Smooth muscle cell (in vitro differentiated cells): ENCODE measurements at regions not wholly inside any gene's neighbourhood (a gene's known extent, or its start where the extent isn't known, plus 50 kb on each side); places are given as distances from the start of the nearest gene placed in this dataset.

Experiments used
- DNase-seq: peaks from one replicate; lab custom pipeline; 2025; ENCODE audit not compliant: unreplicated experiment; lab: John Stamatoyannopoulos, UW
- H2AFZ ChIP-seq: fragments of 200-600 bp; sonication (generic); 2 replicates; pipeline ENCODE4 v1.6.0; 2016; ENCODE audit warnings: antibody characterized with exemption, low read depth, mild to moderate bottlenecking
- H3F3A ChIP-seq: fragments of 200-600 bp; sonication (generic); 2 replicates; pipeline ENCODE4 v1.6.0; 2017; ENCODE audit warnings: antibody characterized with exemption, low read depth
- H3K27ac ChIP-seq: fragments of 200-600 bp; sonication (generic); 2 replicates; pipeline ENCODE4 v1.5.1; 2016; ENCODE audit warnings: low read depth, mild to moderate bottlenecking
- H3K27me3 ChIP-seq: fragments of 200-600 bp; sonication (generic); 2 replicates; pipeline ENCODE4 v1.6.1; 2016; ENCODE audit warnings: low read depth, mild to moderate bottlenecking
- H3K36me3 ChIP-seq: fragments of 200-600 bp; sonication (generic); 2 replicates; pipeline ENCODE4 v1.5.1; 2016; ENCODE audit warnings: low read depth
- H3K4me1 ChIP-seq: fragments of 200-600 bp; sonication (generic); 2 replicates; pipeline ENCODE4 v1.5.1; 2016; ENCODE audit warnings: low read depth
- H3K4me2 ChIP-seq: fragments of 200-600 bp; sonication (generic); 2 replicates; pipeline ENCODE4 v1.6.0; 2016; ENCODE audit warnings: mild to moderate bottlenecking
- H3K4me3 ChIP-seq: fragments of 200-600 bp; sonication (generic); 2 replicates; pipeline ENCODE4 v1.5.1; 2016; ENCODE audit warnings: mild to moderate bottlenecking
- H3K79me2 ChIP-seq: fragments of 200-600 bp; sonication (generic); 2 replicates; pipeline ENCODE4 v1.6.0; 2016; ENCODE audit warnings: low read depth, mild to moderate bottlenecking
- H3K9ac ChIP-seq: fragments of 200-600 bp; sonication (generic); 2 replicates; pipeline ENCODE4 v1.6.0; 2016; ENCODE audit warnings: low read depth
- H3K9me3 ChIP-seq: fragments of 200-600 bp; sonication (generic); replicated peaks from 2 replicates; pipeline ENCODE4 v1.5.1; 2016; ENCODE audit warnings: low read depth
- H4K20me1 ChIP-seq: fragments of 200-600 bp; sonication (generic); 2 replicates; pipeline ENCODE4 v1.6.0; 2016; ENCODE audit warnings: low read depth
- WGBS: methylation state at CpG from one replicate; pipeline ENCODE4 v1.1.7; 2016; ENCODE audit warnings: low lambda C conversion rate; 5-methylcytosine and 5-hydroxymethylcytosine counted together
- TF ChIP-seq, protein P1 (sequence below): fragments of 200-600 bp; sonication (generic); IDR thresholded peaks from 2 replicates; pipeline ENCODE4 v1.5.1; 2017; ENCODE audit warnings: borderline replicate concordance, mild to moderate bottlenecking, antibody characterized with exemption; ENCODE audit not compliant: insufficient read depth, poor library complexity, severe bottlenecking

DNA sequence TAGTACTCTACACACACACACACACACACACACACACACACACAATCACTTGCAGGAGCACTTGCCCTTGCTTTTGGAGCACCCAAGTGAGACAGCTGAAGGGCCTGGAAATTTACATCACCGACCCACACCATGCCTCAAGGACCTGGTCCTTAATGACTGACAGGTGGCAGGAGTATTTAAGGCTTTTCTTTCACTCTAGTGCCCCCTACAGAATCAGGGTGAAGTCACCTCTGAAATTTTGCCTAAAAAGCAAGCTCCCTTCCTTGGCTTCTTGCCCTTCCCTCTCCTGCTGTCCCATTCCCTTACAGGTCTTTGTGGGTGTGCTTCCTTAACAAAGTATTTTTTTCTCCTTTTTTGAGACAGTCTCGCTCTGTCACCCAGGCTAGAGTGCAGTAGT lies 353.5 kb upstream of the IRAK1BP1 start:
- no peak for DNase-seq
- 79% methylated on average over 2 of the region's 2 CpGs for WGBS
- no peaks in the 10 kb centered on the region for H4K20me1 ChIP-seq
- no peaks in the 10 kb centered on the region for H3K36me3 ChIP-seq
- no peaks in the 10 kb centered on the region for H3K79me2 ChIP-seq
- H3K27ac ChIP-seq, result no peak overlapping the region
- no peaks in the 10 kb centered on the region for H3K4me1 ChIP-seq
- H3K4me2 ChIP-seq, result no peak overlapping the region
- no peak overlapping the region for H3K4me3 ChIP-seq
- no peak overlapping the region for H2AFZ ChIP-seq
- H3K9me3 ChIP-seq, result no peaks in the 10 kb centered on the region
- H3K27me3 ChIP-seq, result no peaks in the 10 kb centered on the region
- no peak overlapping the region for H3K9ac ChIP-seq
- TF ChIP-seq, protein P1, sequence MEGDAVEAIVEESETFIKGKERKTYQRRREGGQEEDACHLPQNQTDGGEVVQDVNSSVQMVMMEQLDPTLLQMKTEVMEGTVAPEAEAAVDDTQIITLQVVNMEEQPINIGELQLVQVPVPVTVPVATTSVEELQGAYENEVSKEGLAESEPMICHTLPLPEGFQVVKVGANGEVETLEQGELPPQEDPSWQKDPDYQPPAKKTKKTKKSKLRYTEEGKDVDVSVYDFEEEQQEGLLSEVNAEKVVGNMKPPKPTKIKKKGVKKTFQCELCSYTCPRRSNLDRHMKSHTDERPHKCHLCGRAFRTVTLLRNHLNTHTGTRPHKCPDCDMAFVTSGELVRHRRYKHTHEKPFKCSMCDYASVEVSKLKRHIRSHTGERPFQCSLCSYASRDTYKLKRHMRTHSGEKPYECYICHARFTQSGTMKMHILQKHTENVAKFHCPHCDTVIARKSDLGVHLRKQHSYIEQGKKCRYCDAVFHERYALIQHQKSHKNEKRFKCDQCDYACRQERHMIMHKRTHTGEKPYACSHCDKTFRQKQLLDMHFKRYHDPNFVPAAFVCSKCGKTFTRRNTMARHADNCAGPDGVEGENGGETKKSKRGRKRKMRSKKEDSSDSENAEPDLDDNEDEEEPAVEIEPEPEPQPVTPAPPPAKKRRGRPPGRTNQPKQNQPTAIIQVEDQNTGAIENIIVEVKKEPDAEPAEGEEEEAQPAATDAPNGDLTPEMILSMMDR, result no peak
- no peaks in the 10 kb centered on the region for H3F3A ChIP-seq

DNA sequence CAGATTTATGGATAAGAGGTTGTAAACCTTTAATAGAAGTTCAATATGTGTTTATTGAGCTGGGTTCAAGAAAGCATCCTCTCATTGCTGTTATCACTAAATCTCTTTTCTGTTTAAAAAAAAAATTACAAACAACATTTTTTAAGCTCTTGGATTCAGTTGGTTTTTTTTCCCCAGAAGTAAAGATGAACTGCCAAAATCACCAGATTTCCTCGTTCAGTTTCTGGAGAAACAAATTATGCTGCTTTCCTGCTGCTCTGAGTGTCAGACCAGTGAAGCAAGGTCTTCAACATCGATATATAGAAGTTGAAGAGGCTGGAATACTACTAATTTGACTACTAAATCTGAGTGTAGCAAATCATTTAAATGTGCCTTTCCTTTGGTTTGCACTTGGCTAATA lies 352.1 kb upstream of the IRAK1BP1 start:
- Histone ChIP-seq H3K4me2 (no peak overlapping the region), H3K4me1 (no peaks in the 10 kb centered on the region), H4K20me1 (no peaks in the 10 kb centered on the region), H3K9me3 (no peaks in the 10 kb centered on the region), H3K36me3 (no peaks in the 10 kb centered on the region), H3F3A (no peaks in the 10 kb centered on the region), H3K27me3 (peaks cover 4% of the 10 kb centered on the region), H2AFZ (no peak overlapping the region), H3K4me3 (no peak overlapping the region), H3K27ac (no peak overlapping the region), H3K79me2 (no peaks in the 10 kb centered on the region), H3K9ac (no peak overlapping the region)
- 82% methylated on average over 2 of the region's 2 CpGs for WGBS
- TF ChIP-seq, protein P1, result no peak
- no peak for DNase-seq

DNA sequence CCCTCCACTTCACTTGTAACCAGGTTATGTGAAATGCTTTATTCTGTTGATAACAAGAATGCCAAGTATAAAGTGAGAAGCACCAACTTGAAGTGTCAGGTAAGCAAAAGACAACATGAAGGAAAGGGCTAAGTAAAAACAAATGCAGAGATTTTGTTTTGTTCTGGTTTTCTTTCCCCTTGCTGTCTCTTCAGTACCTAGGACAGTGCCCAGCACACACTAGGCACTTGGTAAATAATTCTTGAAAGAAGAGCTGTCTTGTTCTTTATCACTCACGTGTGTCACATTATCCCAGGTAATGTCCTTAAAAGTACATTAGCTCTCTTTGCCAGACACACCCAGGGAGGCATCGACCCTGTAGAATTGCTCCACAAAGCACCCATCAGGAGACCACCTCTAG lies 350.0 kb upstream of the IRAK1BP1 start:
- Histone ChIP-seq H3K36me3 (no peaks in the 10 kb centered on the region), H3K79me2 (no peaks in the 10 kb centered on the region), H4K20me1 (no peaks in the 10 kb centered on the region), H3K27ac (no peak overlapping the region), H3K27me3 (peaks cover 4% of the 10 kb centered on the region), H3K4me1 (no peaks in the 10 kb centered on the region), H3K4me2 (no peak overlapping the region), H3K9ac (no peak overlapping the region), H3K4me3 (no peak overlapping the region), H3K9me3 (no peaks in the 10 kb centered on the region), H2AFZ (no peak overlapping the region), H3F3A (no peaks in the 10 kb centered on the region)
- 76% methylated on average over 2 of the region's 2 CpGs for WGBS
- TF ChIP-seq, protein P1, result no peak
- DNase-seq, result no peak

DNA sequence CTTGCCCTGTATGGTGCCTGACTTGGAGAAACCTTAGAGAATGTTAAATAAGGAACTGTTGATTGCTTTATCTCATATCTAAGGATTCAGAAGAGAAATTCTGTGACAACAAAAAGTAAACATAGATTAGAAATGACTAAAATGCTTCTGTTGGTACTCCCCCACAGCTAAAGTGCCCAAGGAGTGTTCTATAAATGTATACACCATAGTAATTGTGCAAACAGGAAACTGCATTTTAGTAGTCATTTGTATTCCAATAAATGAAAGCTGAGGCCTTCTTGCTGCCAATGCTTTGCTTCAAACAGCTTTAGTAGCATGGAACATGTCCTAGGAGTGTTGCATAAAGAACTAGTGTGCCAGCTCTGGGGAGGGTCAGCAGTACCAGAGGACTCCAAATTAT lies 343.7 kb upstream of the IRAK1BP1 start:
- no peaks in the 10 kb centered on the region for H3K79me2 ChIP-seq
- H3K9me3 ChIP-seq, result no peaks in the 10 kb centered on the region
- H3K27ac ChIP-seq, result no peak overlapping the region
- no peak overlapping the region for H3K4me2 ChIP-seq
- no peaks in the 10 kb centered on the region for H4K20me1 ChIP-seq
- no peak for DNase-seq
- TF ChIP-seq, protein P1, result no peak
- no peak overlapping the region for H3K4me3 ChIP-seq
- no peak overlapping the region for H3K9ac ChIP-seq
- H3K36me3 ChIP-seq, result no peaks in the 10 kb centered on the region
- no peaks in the 10 kb centered on the region for H3K4me1 ChIP-seq
- H3F3A ChIP-seq, result no peaks in the 10 kb centered on the region
- peaks cover 7% of the 10 kb centered on the region for H3K27me3 ChIP-seq
- H2AFZ ChIP-seq, result no peak overlapping the region
